NCI-H69 (cell line): ENCODE measurements at regions not wholly inside any gene's neighbourhood (a gene's known extent, or its start where the extent isn't known, plus 50 kb on each side); places are given as distances from the start of the nearest gene placed in this dataset.
A peak's percentile ranks its signal among the peaks of the same experiment; 100 is the strongest.

Source experiments
- DNase-seq: peaks from one replicate; lab custom pipeline; 2025; lab: John Stamatoyannopoulos, UW

GRCh38 chr2:217749008-217749407, 253.8 kb downstream of the TNS1 start:
- DNase-seq, result no peak

GRCh38 chr2:217746808-217747207, 256.0 kb downstream of the TNS1 start:
- DNase-seq, result no peak

DNA sequence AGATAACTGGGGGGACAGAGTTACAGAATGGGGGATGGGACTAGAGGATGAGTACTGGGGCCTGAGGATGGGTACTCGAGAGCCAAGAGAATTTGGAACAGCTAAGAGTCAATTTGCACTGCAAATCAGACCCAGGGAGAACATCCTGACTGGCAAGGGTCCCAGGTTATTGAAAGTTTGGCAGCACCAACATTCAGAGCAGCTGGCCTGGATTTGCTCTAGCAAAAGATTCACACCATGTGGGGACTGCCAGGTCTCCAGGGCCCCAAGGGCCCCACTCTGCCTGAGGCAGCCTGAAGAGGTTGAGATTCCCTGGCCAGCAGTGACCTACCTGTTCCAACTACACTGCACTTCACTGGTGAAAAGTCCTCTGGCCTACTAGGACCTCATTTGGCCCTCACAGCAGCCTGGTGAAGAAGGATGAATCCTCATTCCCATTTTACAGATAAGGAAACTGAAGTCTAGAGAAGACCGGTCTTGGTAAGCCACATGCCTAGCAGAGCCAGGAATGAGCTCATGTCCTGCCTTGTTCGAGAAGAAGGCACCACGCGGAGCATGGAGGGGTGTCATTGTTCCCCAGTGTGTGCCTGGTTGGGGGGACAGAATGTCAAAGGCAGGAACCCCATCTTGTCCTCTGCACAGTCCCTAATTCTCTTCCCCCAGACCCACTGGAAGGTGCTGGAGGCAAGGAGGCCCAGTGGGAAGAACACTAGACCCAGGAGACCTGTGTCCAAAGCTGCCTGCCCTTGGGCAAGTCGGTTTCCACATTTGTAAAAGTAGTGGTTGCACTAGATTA, 258.6 kb downstream of the TNS1 start:
- DNase-seq, result no peak

GRCh38 chr2:217743407-217743806, 259.4 kb downstream of the TNS1 start:
- DNase-seq, result no peak

- DNase-seq, result no peak
Measured at GRCh38 chr2:217742841-217743240, 260.0 kb downstream of the TNS1 start.

DNA sequence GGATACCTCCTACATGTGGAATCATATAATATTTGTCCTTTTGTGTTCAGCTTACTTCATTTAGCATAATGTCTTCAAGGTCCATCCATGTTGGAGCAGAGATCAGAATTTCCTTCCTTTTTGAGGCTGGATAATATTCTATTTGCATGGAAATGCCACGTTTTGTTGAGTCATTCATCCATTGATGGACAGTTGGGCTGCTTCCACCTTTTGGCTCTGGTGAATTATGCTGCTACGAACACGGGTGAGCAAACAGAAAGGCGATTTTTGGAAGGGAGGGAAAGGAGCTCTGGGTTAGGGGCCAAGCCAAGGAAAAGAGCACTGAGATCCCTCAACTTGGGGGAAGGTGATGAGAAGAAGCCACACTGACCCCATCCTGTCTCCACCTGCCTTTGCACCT, 260.5 kb downstream of the TNS1 start:
- DNase-seq, result no peak

DNA sequence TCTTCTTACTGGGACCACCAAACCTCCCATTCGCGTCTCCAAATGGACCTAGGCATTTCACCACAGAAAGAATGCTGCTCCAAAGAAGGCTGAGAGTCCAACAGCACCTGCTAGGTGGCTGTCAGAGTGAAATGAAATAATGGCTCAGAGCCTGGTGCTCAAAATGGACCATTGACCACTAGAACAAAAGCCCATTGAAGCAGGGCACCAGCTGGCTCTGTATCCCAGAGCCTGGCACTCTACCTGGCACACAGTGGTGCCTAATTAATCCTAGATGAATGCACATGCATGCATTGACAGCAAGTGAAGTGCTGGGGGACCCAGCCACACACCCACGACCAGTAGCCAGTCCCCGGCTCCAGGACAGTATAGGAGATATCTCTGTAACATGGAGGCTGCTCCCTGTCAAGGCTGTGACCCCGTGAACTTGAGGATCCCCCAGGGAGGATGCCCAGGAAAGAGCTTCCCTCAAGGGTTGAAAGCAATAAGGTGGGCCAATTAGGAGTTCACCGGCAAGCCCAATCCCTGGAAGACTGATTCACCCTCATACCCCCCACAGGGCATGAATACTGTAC, 261.3 kb downstream of the TNS1 start:
- no peak for DNase-seq

GRCh38 chr2:217740756-217741155, 262.0 kb downstream of the TNS1 start:
- DNase-seq, result no peak

GRCh38 chr2:217740178-217740577, 262.6 kb downstream of the TNS1 start:
- no peak for DNase-seq

- DNase-seq, result no peak
Measured at GRCh38 chr2:217739741-217740140, 263.1 kb downstream of the TNS1 start.

GRCh38 chr2:217738061-217738460, 264.7 kb downstream of the TNS1 start:
- DNase-seq, result no peak

DNA sequence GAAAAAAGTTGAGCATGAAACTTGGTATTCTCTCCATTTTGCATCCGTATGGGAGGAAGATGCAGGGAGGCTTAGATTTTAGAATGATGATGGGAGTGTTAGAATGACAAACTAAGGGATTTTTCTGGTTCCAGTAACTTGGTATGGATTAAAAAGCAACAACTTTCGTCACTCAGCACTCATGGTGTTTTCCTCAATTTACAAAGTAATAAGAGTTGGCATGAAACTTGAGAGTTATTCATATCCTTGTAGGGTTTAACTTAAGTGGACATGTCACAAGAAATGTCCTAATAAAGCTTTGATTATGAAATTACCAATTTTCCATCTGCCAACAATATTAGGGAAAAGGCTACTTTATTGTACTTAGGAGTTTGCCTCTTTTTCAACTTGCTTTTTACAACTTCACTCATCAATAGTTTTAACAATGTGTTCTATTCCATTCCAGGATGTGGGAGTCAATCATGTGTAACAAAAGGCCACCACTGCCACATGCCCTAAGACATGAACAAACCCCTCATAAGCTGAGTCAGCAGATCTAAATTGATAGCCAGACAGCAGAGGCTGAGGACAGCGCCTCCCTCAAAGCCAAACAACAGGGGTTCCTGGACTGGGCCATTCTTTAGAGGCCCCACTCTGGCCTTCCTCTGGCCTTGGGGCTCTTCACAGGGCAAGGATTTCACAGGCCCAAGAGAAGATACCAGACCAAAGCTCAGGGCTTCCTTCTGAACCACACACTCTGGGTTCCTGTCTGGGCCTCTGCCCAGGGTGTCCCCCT, 265.8 kb downstream of the TNS1 start:
- no peak for DNase-seq

DNA sequence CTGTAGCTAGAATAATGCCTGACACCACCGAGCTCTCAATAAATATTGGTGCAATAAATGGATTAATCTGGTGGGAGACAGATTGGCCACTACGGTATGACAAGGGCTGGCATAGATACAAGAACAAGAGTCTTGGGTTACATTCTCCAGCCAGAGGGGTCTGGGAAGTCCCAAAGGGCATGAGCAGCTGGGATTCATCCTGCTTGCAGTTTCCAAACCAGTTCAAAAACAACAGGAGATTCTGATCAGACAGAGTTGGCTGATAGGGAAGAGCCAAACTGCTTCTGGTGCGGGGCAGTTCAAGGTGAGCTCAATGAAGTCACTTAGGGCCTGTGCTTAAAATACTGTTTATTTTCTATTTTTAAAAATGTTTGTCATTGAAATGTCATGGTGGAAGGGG, 266.9 kb downstream of the TNS1 start:
- no peak for DNase-seq

DNA sequence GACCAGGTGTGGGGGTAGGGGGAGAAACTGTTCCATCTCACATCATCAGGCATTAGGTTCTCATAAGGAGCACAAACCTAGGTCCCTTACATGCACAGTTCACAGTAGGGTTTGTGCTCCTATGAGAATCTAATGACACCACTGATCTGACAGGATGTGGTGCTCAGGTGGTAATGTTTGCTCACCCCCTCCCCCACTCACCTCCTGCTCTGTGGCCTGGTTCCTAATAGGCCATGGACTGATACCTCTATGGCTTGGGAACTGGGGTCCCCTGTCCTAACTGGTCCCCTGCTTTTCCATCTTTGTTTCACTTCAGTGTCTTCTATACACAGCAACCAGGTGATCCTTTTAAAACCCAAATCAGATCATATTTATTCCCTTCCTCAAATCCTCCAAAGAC, 267.8 kb downstream of the TNS1 start:
- DNase-seq, result peak; percentile 3

GRCh38 chr2:217733461-217733860, 269.3 kb downstream of the TNS1 start:
- DNase-seq, result no peak

GRCh38 chr2:217732992-217733391, 269.8 kb downstream of the TNS1 start:
- no peak for DNase-seq

- DNase-seq, result no peak
Measured at GRCh38 chr2:217731805-217732204, 271.0 kb downstream of the TNS1 start.

DNA sequence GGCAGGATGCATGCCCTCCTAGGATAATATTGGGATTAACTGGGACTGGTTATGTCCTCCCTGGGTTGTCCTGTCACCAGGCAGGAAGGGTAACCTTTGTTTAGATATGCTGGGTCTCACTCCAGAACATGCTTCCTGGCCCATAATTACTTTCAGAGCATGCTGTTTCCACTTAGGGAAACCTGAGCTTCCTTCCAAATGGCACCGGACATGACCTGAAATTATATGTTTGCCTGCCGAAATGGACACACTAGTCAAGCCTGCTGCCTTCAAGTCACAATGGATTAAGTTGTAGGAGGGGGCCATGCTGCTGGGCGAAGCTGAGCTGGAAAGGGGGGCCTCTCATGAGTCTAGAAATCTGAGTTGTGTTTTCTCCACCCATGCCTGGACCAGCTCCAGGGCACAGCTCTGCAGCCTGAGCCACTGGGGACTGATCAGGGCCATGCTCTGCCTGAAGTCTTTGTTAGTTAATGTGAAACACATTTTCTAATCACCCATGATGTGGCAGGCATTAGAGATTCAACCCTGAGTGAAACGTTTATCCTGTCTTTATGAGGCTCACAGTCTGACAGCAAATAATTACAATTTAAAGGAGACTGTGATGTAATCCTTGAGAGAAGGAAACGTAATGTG, 273.3 kb downstream of the TNS1 start:
- peak; percentile 89 for DNase-seq

- DNase-seq, result no peak
Measured at GRCh38 chr2:217727801-217728200, 275.0 kb downstream of the TNS1 start.

DNA sequence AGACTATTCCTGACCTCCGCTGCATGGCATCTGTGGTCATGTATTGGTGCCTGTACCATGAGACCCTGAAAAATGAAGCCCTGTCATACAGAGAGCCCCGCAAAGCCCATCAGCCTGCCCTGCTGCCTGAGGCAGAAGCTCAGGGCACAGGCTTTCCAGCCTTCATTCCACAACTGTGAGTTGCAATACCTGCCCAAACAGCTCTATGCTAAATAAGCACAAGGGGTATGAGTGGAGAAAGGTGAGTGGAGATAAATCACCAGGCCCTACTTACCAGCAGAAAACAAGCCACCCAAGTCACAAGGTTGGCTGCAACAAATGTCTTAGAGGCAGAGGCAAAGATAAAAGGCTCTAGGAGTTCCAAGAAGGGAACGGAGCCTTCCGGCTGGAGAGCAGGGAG, 277.4 kb downstream of the TNS1 start:
- DNase-seq, result no peak

DNA sequence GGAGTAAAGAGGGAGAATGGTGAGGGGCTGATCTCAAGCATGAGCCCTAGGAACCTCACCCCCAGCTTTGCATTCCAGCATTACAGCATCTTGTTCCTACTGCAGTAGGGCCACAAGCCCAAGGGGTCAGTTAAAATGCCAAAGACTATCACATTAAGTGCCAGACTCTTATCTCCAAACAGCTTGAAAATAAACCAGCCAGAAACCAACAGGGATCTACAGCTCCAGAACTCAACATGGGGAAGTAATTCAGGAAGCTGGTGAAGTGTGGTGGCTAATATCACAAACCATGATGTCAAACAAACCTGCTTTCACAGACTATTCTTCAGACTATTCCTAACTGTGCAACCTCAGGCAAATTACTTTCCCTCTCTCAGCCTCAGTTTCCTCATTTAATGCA, 278.3 kb downstream of the TNS1 start:
- DNase-seq, result no peak

GRCh38 chr2:217723981-217724380, 278.8 kb downstream of the TNS1 start:
- DNase-seq, result no peak
